ENCODE measurements at regions not wholly inside any gene's neighbourhood (a gene's known extent, or its start where the extent isn't known, plus 50 kb on each side); places are given as distances from the start of the nearest gene placed in this dataset.
A peak's percentile ranks its signal among the peaks of the same experiment; 100 is the strongest.

DNA sequence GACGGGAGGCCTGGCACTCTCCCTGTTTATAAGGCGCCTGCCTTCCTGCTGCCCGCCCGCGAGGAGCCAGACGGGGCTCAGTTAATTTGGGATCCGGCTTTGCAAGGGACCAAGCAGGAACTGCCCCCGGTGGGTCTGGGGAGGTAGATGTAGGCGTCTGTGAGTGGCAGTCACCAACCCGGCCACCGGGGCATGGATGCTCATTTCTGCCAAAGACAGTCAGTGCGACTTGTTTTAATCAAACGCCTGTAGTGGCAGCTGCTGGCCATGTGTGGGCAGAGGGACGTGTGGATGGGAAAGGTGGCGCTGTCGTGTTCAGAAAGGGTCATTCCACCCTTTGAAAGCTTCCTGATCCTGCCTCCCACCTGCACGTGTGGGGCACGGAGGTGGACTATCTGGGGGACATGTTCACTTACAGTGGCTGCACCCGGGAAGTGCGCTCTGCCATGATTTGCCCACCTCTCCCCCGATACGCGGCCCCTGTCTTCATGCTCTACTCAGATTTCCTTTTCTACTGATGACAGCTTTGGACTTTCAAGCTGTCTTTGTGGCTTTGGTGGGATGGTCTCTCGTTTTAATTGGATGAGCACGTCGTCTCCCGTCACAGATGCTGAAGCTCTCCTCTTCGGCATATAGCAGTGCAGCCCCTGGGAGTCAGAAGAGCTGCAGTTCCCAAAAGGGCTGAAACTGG lies 60.3 kb upstream of the CIBAR2 start:
- TF ChIP-seq, protein P1, sequence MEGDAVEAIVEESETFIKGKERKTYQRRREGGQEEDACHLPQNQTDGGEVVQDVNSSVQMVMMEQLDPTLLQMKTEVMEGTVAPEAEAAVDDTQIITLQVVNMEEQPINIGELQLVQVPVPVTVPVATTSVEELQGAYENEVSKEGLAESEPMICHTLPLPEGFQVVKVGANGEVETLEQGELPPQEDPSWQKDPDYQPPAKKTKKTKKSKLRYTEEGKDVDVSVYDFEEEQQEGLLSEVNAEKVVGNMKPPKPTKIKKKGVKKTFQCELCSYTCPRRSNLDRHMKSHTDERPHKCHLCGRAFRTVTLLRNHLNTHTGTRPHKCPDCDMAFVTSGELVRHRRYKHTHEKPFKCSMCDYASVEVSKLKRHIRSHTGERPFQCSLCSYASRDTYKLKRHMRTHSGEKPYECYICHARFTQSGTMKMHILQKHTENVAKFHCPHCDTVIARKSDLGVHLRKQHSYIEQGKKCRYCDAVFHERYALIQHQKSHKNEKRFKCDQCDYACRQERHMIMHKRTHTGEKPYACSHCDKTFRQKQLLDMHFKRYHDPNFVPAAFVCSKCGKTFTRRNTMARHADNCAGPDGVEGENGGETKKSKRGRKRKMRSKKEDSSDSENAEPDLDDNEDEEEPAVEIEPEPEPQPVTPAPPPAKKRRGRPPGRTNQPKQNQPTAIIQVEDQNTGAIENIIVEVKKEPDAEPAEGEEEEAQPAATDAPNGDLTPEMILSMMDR (IDR thresholded peaks at IDR 0.05), result peak; percentile 75
- Mint-ChIP-seq H3K4me3 (ENCODE audit: unreplicated experiment) (peak overlapping the region; percentile 69), H3K36me3 (ENCODE audit: low read depth) (no peaks in the 10 kb centered on the region), H3K4me1 (ENCODE audit: low read depth) (peaks cover 43% of the 10 kb centered on the region), H3K27me3 (ENCODE audit: low read depth) (no peaks in the 10 kb centered on the region), H3K9me3 (ENCODE audit: low read depth) (no peaks in the 10 kb centered on the region), H3K27ac (ENCODE audit: unreplicated experiment) (peak overlapping the region; percentile 53)
- DNase-seq (ENCODE audit: low spot score), result no peak

DNA sequence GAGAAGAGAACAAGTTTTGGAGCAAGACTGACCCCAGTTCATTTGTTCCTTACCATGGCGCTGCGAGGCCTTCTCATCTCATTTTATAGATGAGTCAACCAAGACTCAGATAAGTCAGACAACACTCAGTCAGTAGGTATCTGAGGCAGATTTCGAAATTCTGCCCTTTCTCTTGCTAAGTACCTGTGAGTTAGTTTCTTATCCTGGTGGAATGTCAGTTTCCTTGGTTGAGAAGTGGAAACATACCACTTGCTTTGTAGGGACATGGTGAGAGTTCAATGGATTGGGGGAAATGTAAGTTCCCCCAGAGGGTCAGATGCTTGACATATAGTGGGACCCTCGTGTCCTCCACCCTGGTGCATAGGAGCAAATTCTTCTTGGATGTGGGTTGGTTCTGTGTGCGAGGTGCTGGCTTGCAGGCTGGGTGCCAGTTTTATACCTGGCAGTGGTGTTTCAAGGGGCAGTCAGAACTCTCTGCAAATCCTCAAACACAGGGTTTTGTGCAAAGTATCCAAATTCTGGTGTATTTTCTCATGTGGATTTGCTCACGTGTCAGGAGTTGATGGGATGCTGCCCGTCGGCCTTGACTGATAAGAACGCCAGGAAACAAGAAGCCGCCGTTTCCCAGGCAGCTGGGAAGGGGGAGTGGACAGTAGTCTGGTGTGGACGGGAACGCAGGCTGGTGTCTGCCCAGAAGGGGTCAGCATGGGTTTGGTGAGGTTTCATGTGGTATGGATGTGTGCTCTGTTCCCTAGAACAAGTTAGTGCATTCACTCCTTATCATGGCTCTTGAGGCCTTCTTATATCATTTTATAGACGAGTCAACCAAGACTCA lies 61.1 kb upstream of the CIBAR2 start:
- peaks cover 43% of the 10 kb centered on the region for H3K4me1 Mint-ChIP-seq (ENCODE audit: low read depth)
- TF ChIP-seq, protein P1 (IDR thresholded peaks at IDR 0.05), result peak; percentile 36
- peak overlapping the region; percentile 84 for H3K27ac Mint-ChIP-seq (ENCODE audit: unreplicated experiment)
- no peaks in the 10 kb centered on the region for H3K27me3 Mint-ChIP-seq (ENCODE audit: low read depth)
- H3K9me3 Mint-ChIP-seq (ENCODE audit: low read depth), result no peaks in the 10 kb centered on the region
- H3K36me3 Mint-ChIP-seq (ENCODE audit: low read depth), result no peaks in the 10 kb centered on the region
- peak overlapping the region; percentile 69 for H3K4me3 Mint-ChIP-seq (ENCODE audit: unreplicated experiment)
- DNase-seq (ENCODE audit: low spot score), result no peak

GRCh38 chr16:85173981-85174751 lies 61.9 kb upstream of the CIBAR2 start:
- peak overlapping the region; percentile 48 for H3K4me3 Mint-ChIP-seq (ENCODE audit: unreplicated experiment)
- H3K27ac Mint-ChIP-seq (ENCODE audit: unreplicated experiment), result peak overlapping the region; percentile 84
- DNase-seq (ENCODE audit: low spot score), result no peak
- H3K27me3 Mint-ChIP-seq (ENCODE audit: low read depth), result no peaks in the 10 kb centered on the region
- TF ChIP-seq, protein P1 (IDR thresholded peaks at IDR 0.05), result no peak
- H3K4me1 Mint-ChIP-seq (ENCODE audit: low read depth), result peaks cover 43% of the 10 kb centered on the region
- no peaks in the 10 kb centered on the region for H3K9me3 Mint-ChIP-seq (ENCODE audit: low read depth)
- H3K36me3 Mint-ChIP-seq (ENCODE audit: low read depth), result no peaks in the 10 kb centered on the region

GRCh38 chr16:85174871-85175723 lies 62.8 kb upstream of the CIBAR2 start:
- H3K27ac Mint-ChIP-seq (ENCODE audit: unreplicated experiment), result peak overlapping the region; percentile 81
- no peaks in the 10 kb centered on the region for H3K36me3 Mint-ChIP-seq (ENCODE audit: low read depth)
- H3K27me3 Mint-ChIP-seq (ENCODE audit: low read depth), result no peaks in the 10 kb centered on the region
- H3K4me1 Mint-ChIP-seq (ENCODE audit: low read depth), result peaks cover 43% of the 10 kb centered on the region
- no peaks in the 10 kb centered on the region for H3K9me3 Mint-ChIP-seq (ENCODE audit: low read depth)
- H3K4me3 Mint-ChIP-seq (ENCODE audit: unreplicated experiment), result no peak overlapping the region
- TF ChIP-seq, protein P1 (IDR thresholded peaks at IDR 0.05), result no peak
- no peak for DNase-seq (ENCODE audit: low spot score)

Data from chondrocyte (in vitro differentiated cells).